Activated T-cell treated with anti-CD3 and anti-CD28 coated beads, Interleukin-2, amount 50 U/mL, for 1 hour (primary cell): ENCODE measurements at regions not wholly inside any gene's neighbourhood (a gene's known extent, or its start where the extent isn't known, plus 50 kb on each side); places are given as distances from the start of the nearest gene placed in this dataset.
"Not testable (repeated sequence)": the region's sequence is repeated elsewhere in the genome, so short reads cannot be mapped to it uniquely, and the experiment has no call there.

Source experiments
- DNase-seq: peaks from one replicate; pipeline ENCODE4 v3.0.0-alpha.2; 2020

GRCh38 chr15:44817797-44818196, 81.5 kb downstream of the TRIM69 start:
- DNase-seq: not testable (repeated sequence)

- not testable (repeated sequence) for DNase-seq
Observed at GRCh38 chr15:44819331-44819987, 83.1 kb downstream of the TRIM69 start.

GRCh38 chr15:44820535-44820934, 84.2 kb downstream of the TRIM69 start:
- DNase-seq: not testable (repeated sequence)

GRCh38 chr15:44820967-44821366, 84.6 kb downstream of the TRIM69 start:
- DNase-seq: not testable (repeated sequence)

GRCh38 chr15:44824277-44825145, 88.2 kb downstream of the TRIM69 start:
- DNase-seq: not testable (repeated sequence)

- DNase-seq: not testable (repeated sequence)
Observed at GRCh38 chr15:44826583-44826982, 90.3 kb downstream of the TRIM69 start.

- DNase-seq: not testable (repeated sequence)
Observed at GRCh38 chr15:44828229-44828914, 92.0 kb downstream of the TRIM69 start.

- DNase-seq: not testable (repeated sequence)
Observed at GRCh38 chr15:44829150-44829549, 92.8 kb downstream of the TRIM69 start.

- DNase-seq: not testable (repeated sequence)
Observed at GRCh38 chr15:44830692-44831408, 94.5 kb downstream of the TRIM69 start.

GRCh38 chr15:44831409-44831741, 95.0 kb downstream of the TRIM69 start:
- DNase-seq: not testable (repeated sequence)

GRCh38 chr15:44832133-44832532, 95.8 kb downstream of the TRIM69 start:
- DNase-seq: not testable (repeated sequence)

- DNase-seq: not testable (repeated sequence)
Observed at GRCh38 chr15:44833081-44833480, 96.8 kb downstream of the TRIM69 start.

- not testable (repeated sequence) for DNase-seq
Observed at GRCh38 chr15:44833761-44834160, 97.4 kb downstream of the TRIM69 start.

GRCh38 chr15:44835082-44835481, 98.8 kb downstream of the TRIM69 start:
- DNase-seq: not testable (repeated sequence)

GRCh38 chr15:44836094-44836493, 99.8 kb downstream of the TRIM69 start:
- DNase-seq: no peak

- not testable (repeated sequence) for DNase-seq
Observed at GRCh38 chr15:44838929-44839328, 102.6 kb downstream of the TRIM69 start.

GRCh38 chr15:44841762-44842161, 105.4 kb downstream of the TRIM69 start:
- not testable (repeated sequence) for DNase-seq

GRCh38 chr15:44842883-44843282, 106.6 kb downstream of the TRIM69 start:
- DNase-seq: not testable (repeated sequence)

GRCh38 chr15:44844936-44845335, 108.6 kb downstream of the TRIM69 start:
- DNase-seq: not testable (repeated sequence)

- not testable (repeated sequence) for DNase-seq
Observed at GRCh38 chr15:44846156-44846555, 109.8 kb downstream of the TRIM69 start.

GRCh38 chr15:44847555-44847954, 108.9 kb upstream of the TERB2 start:
- not testable (repeated sequence) for DNase-seq

- DNase-seq: not testable (repeated sequence)
Observed at GRCh38 chr15:44848859-44849258, 107.6 kb upstream of the TERB2 start.
